ENCODE measurements at regions not wholly inside any gene's neighbourhood (a gene's known extent, or its start where the extent isn't known, plus 50 kb on each side); places are given as distances from the start of the nearest gene placed in this dataset.

GRCh38 chr19:29076161-29076560, 136.8 kb downstream of the UQCRFS1 start:
- Histone ChIP-seq H3K9me3 (ENCODE audit: insufficient read depth, low read depth) (no peaks in the 10 kb centered on the region), H3K27me3 (ENCODE audit: insufficient read depth, low read depth) (peaks cover 67% of the 10 kb centered on the region), H3K27ac (no peak overlapping the region), H3K4me2 (no peak overlapping the region), H3K9me2 (ENCODE audit: insufficient read depth) (no peaks in the 10 kb centered on the region), H3K79me2 (ENCODE audit: low read depth) (no peaks in the 10 kb centered on the region), H2AFZ (no peak overlapping the region), H3K4me1 (replicated peaks; ENCODE audit: insufficient read depth) (no peaks in the 10 kb centered on the region), H3K36me3 (ENCODE audit: low read depth) (no peaks in the 10 kb centered on the region), H4K20me1 (ENCODE audit: insufficient read depth) (no peaks in the 10 kb centered on the region), H3F3A (ENCODE audit: insufficient read depth, low read depth) (no peaks in the 10 kb centered on the region), H3K4me3 (no peak overlapping the region)
- intact Hi-C loops (cut with micrococcal nuclease; ENCODE audit: unreplicated experiment), result no loop called here
- CTCF ChIA-PET, result no interaction called here
- POLR2A ChIA-PET (ENCODE audit: unreplicated experiment), result no interaction called here
- no TSS peak for BruUV-seq (replicated peaks)
- TF ChIP-seq EZH2 (IDR thresholded peaks at IDR 0.05; ENCODE audit: low read depth) (no peak), CTCF (conservative IDR thresholded peaks at IDR 0.05) (no peak)
- no peak for DNase-seq

DNA sequence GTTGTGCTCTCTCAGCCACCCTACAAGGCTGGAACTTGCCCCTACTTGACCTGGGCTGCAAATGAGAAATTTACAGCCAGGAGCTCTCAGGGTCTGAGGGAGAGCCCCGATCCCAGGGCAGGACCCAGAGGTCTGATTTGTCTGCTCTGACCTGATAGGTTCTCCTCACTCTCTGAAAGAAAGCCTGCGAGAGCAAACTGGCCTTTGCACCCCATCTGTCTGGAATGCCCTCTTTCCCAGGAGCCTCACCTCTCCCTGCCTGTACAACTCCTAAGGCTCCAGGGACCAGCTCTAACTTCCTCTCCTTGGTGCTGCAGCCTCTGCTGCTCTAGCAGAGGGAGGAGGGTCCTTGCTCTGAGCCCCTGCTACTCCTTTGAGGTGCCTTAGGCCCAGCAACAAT, 137.8 kb downstream of the UQCRFS1 start:
- H3K36me3 ChIP-seq (ENCODE audit: low read depth), result no peaks in the 10 kb centered on the region
- no peaks in the 10 kb centered on the region for H3K9me3 ChIP-seq (ENCODE audit: insufficient read depth, low read depth)
- H3K79me2 ChIP-seq (ENCODE audit: low read depth), result no peaks in the 10 kb centered on the region
- H3K27me3 ChIP-seq (ENCODE audit: insufficient read depth, low read depth), result peaks cover 68% of the 10 kb centered on the region
- no peak for DNase-seq
- no peaks in the 10 kb centered on the region for H4K20me1 ChIP-seq (ENCODE audit: insufficient read depth)
- TF ChIP-seq CTCF (conservative IDR thresholded peaks at IDR 0.05), result no peak
- ChIA-PET POLR2A (ENCODE audit: unreplicated experiment) (no interaction called here), CTCF (no interaction called here)
- H3K9me2 ChIP-seq (ENCODE audit: insufficient read depth), result no peaks in the 10 kb centered on the region
- no peak overlapping the region for H2AFZ ChIP-seq
- H3K27ac ChIP-seq, result no peak overlapping the region
- no peak overlapping the region for H3K4me3 ChIP-seq
- no peaks in the 10 kb centered on the region for H3K4me1 ChIP-seq (replicated peaks; ENCODE audit: insufficient read depth)
- no peaks in the 10 kb centered on the region for H3F3A ChIP-seq (ENCODE audit: insufficient read depth, low read depth)
- H3K4me2 ChIP-seq, result no peak overlapping the region
- intact Hi-C loops (cut with micrococcal nuclease; ENCODE audit: unreplicated experiment), result no loop called here
- BruUV-seq (replicated peaks), result no TSS peak

GRCh38 chr19:29074579-29074978, 138.4 kb downstream of the UQCRFS1 start:
- TF ChIP-seq CTCF (conservative IDR thresholded peaks at IDR 0.05), result no peak
- TF ChIP-seq EZH2 (IDR thresholded peaks at IDR 0.05; ENCODE audit: low read depth), result no peak
- CTCF ChIA-PET, result no interaction called here

More at GRCh38 chr19:29074579-29074978, 138.4 kb downstream of the UQCRFS1 start:
- H3K4me3 ChIP-seq, result no peak overlapping the region
- H3K9me2 ChIP-seq (ENCODE audit: insufficient read depth), result no peaks in the 10 kb centered on the region
- no peak overlapping the region for H3K4me2 ChIP-seq
- H3K27me3 ChIP-seq (ENCODE audit: insufficient read depth, low read depth), result peaks cover 67% of the 10 kb centered on the region
- no peaks in the 10 kb centered on the region for H3K36me3 ChIP-seq (ENCODE audit: low read depth)
- H2AFZ ChIP-seq, result no peak overlapping the region
- BruUV-seq (replicated peaks), result no TSS peak
- no peaks in the 10 kb centered on the region for H4K20me1 ChIP-seq (ENCODE audit: insufficient read depth)
- H3K4me1 ChIP-seq (replicated peaks; ENCODE audit: insufficient read depth), result no peaks in the 10 kb centered on the region
- H3F3A ChIP-seq (ENCODE audit: insufficient read depth, low read depth), result no peaks in the 10 kb centered on the region
- no peak for DNase-seq
- no peak overlapping the region for H3K27ac ChIP-seq
- intact Hi-C loops (cut with micrococcal nuclease; ENCODE audit: unreplicated experiment), result no loop called here
- POLR2A ChIA-PET (ENCODE audit: unreplicated experiment), result no interaction called here
- H3K79me2 ChIP-seq (ENCODE audit: low read depth), result no peaks in the 10 kb centered on the region
- no peaks in the 10 kb centered on the region for H3K9me3 ChIP-seq (ENCODE audit: insufficient read depth, low read depth)

Measured in PC-9 (cell line).